Activated T-cell treated with anti-CD3 and anti-CD28 coated beads, Interleukin-2, amount 50 U/mL, for 72 hours (primary cell): ENCODE measurements at regions not wholly inside any gene's neighbourhood (a gene's known extent, or its start where the extent isn't known, plus 50 kb on each side); places are given as distances from the start of the nearest gene placed in this dataset.
"Not testable (repeated sequence)": the region's sequence is repeated elsewhere in the genome, so short reads cannot be mapped to it uniquely, and the experiment has no call there.

Experiments used
- ATAC-seq, 2 donors: fragments of 150-1000 bp; cut with Tn5 transposase; replicated peaks in 1 of 2; 2 replicates each; pipeline ENCODE4 v1.10.0; 2021; ENCODE audit warnings: moderate library complexity in 2 of 2, mild to moderate bottlenecking in 1 of 2
- DNase-seq, 2 donors: peaks; one replicate each; pipeline ENCODE4 v3.0.0; 2021 to 2022; ENCODE audit warnings: mixed read lengths in 1 of 2
- H3K27ac Mint-ChIP-seq: one replicate; pipeline ENCODE4 v1.8.0; 2022; ENCODE audit warnings: mild to moderate bottlenecking, moderate library complexity, mixed read lengths
- H3K27me3 Mint-ChIP-seq: one replicate; pipeline ENCODE4 v1.8.0; 2022; ENCODE audit warnings: low read depth, mixed read lengths
- H3K36me3 Mint-ChIP-seq, 2 donors: one replicate each; pipeline ENCODE4 v1.8.0; 2022; ENCODE audit warnings: mixed read lengths in 2 of 2, mild to moderate bottlenecking in 1 of 2; ENCODE audit not compliant: insufficient read depth in 2 of 2
- H3K4me1 Mint-ChIP-seq: one replicate; pipeline ENCODE4 v1.8.0; 2022; ENCODE audit warnings: low read depth, mixed read lengths
- H3K4me3 Mint-ChIP-seq, 2 donors: one replicate each; pipeline ENCODE4 v1.8.0; 2022; ENCODE audit warnings: mild to moderate bottlenecking in 2 of 2, mixed read lengths in 2 of 2, moderate library complexity in 2 of 2
- H3K9me3 Mint-ChIP-seq, 2 donors: one replicate each; pipeline ENCODE4 v1.8.0; 2022; ENCODE audit warnings: mixed read lengths in 2 of 2

DNA sequence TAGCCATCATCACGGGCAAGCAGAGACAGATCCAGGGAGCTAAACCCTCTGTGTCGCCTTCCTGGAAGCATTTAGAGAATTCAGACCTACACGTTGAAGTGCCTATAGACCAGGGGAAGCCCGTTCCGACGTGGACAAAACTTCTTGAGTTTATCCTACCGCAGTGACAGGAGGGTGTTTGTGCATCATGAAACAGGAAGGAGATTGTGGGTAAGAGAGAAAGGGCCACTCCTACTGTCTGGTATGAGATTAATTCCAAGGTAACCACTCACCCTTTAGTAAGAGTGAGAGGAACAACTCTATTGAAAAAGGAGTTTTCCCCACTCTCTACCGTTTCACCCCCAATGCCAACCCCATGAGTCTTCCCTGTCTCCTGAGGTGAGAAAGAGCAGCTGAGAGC, 133.7 kb downstream of the TFAP2C start:
- Mint-ChIP-seq H3K27me3 (no peaks in the 10 kb centered on the region), H3K9me3 (no peaks in the 10 kb centered on the region), H3K36me3 (no peaks in the 10 kb centered on the region), H3K4me1 (no peaks in the 10 kb centered on the region), H3K27ac (no peak overlapping the region), H3K4me3 (no peak overlapping the region)
- no peak for ATAC-seq
- no peak for DNase-seq

DNA sequence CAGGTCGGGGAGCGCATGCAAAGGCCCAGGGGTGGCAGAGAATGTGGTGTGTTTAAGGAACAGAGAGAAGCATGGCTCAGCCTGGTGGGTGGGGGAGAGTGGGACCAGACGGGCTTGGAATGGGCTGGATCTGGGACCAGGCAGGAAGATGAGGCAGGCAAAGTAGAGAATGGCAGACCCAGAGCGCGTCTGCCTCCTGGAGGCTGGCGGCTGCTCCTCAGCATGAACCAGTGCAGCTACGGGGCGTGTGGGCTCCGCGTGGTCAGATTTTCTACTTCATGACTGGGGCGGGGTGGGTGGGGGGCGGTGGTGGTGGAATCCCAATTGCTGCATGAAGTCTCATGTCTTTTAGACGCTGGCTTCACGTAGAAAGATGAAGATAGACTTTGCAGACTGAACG, 135.6 kb downstream of the TFAP2C start:
- Mint-ChIP-seq H3K36me3 (no peaks in the 10 kb centered on the region), H3K27ac (no peak overlapping the region), H3K4me1 (no peaks in the 10 kb centered on the region), H3K27me3 (no peaks in the 10 kb centered on the region), H3K9me3 (no peaks in the 10 kb centered on the region), H3K4me3 (no peak overlapping the region)
- no peak for ATAC-seq
- DNase-seq = no peak

DNA sequence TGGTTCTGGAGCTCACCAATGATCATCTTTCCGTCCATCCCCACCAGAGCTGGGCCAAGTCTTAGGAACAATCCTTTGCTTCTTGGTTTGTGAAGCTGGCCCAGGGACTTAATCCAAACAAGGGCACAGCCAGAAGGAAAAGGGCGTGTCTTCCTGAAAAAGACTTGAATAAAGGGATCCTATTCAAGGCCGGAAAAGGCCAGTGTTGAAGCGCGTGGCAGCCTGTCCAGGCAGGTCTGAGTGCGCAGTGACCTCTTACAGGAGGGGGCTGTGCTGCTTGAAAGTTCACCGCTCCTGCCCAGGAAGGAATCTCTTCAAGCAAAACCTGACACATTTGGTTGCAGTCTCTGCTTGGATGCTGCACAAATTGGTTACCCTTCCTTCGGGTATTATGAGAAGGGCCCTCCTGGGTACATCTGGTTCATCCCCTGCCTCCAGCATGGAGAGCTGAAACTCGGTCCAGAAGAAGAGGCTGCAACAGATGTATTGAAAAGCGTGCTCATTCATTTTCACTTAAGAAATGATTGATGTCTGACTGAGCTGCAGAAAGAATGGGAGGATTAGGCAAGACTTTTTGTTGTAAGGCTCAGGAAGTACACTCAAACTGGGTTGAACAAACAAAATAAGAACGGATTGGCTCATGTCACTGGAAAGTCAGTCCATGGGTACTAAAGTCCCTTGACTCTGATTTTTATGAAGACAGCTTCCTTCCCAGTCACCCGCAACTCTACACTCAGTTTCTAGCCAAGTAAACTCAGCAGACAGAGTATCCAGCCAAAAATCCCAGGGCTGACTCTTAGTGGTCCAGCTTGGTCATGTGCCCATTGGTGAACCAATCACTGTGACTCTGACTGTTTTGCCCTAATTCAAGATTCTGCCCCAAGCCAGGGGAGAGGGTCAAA, 136.3 kb downstream of the TFAP2C start:
- no peak for ATAC-seq

DNA sequence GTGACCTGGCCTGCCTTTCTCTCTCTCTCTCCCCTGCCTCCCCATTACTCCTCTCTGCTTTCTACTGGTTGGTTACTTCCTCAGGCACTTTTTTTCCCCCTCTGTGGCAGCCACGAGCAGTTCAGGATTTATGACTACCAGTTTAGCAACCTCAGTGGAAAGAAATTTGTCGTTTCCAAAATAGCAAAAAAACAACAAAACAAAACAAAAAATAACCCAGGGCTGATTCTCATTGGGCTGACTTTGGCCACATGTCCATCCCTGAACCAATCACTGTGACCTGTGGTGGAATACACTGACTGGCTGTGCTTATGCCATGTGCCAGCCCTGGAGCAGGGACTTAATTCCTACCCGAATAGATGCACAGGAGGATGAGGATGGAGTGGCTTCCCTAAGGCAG, 137.4 kb downstream of the TFAP2C start:
- no peak overlapping the region for H3K27ac Mint-ChIP-seq
- no peak overlapping the region for H3K4me3 Mint-ChIP-seq
- H3K36me3 Mint-ChIP-seq = no peaks in the 10 kb centered on the region
- no peaks in the 10 kb centered on the region for H3K4me1 Mint-ChIP-seq
- no peaks in the 10 kb centered on the region for H3K9me3 Mint-ChIP-seq
- no peak for ATAC-seq
- no peaks in the 10 kb centered on the region for H3K27me3 Mint-ChIP-seq
- no peak for DNase-seq

More for the DNA sequence above, 136.3 kb downstream of the TFAP2C start:
- Mint-ChIP-seq H3K4me3 (no peak overlapping the region), H3K27ac (no peak overlapping the region), H3K27me3 (no peaks in the 10 kb centered on the region), H3K36me3 (no peaks in the 10 kb centered on the region), H3K4me1 (no peaks in the 10 kb centered on the region), H3K9me3 (no peaks in the 10 kb centered on the region)
- no peak for DNase-seq

DNA sequence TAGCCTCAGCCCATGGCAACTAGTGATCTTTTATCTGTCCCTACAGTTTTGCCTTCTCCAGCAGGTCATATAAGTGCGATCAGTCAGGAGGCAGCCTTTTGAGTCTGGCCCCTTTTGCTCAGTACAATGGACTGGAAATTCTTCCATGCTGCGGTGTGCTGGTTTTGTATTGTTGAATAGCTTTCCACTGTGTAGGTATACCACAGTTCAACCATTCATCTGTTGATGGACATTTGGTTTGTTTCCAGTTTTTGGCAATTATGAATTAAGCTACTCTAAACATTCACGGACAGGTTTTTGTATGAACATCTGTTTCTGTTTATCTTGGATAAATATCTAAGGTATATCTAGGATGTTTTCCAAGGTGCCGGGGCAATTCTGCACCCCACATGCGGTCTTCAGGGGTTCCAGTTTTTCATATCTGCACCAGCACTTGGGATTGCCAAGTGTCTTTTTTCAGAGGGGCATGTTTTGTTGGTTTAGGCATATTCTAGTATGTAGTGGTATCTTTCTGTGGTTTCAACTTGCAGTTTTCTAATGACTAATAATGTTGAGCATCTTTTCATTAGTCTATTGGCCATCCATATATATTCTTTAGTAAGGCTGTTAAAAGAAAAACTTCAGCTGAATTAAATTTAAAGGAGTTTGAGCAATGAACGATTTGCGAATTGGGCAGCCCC, 141.0 kb downstream of the TFAP2C start:
- H3K4me1 Mint-ChIP-seq = no peaks in the 10 kb centered on the region
- no peaks in the 10 kb centered on the region for H3K27me3 Mint-ChIP-seq
- DNase-seq (no peak), ATAC-seq (no peak)
- H3K36me3 Mint-ChIP-seq = no peaks in the 10 kb centered on the region
- H3K4me3 Mint-ChIP-seq = no peak overlapping the region
- no peaks in the 10 kb centered on the region for H3K9me3 Mint-ChIP-seq
- H3K27ac Mint-ChIP-seq = no peak overlapping the region

DNA sequence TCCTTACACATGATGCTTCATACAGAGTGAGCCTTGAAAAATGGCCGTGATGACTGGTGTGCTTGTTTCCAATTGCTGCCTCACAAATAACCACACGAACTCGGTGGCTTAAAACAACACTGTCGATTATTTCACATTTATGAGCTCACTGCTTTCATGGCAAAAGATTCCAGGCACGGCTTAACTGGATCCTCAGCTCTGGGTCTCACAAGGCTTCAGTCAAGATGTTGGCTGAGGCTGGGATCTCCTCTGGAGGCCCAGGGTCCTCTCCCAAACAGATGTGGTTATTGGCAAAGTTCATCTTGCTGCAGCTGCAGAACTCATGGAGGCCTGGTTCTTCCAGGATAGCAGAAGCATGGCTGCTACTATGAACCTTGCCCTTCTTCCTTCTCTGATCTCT, 144.6 kb downstream of the TFAP2C start:
- peaks cover 4% of the 10 kb centered on the region for H3K4me1 Mint-ChIP-seq
- no peak for ATAC-seq
- no peak overlapping the region for H3K4me3 Mint-ChIP-seq
- no peak overlapping the region for H3K27ac Mint-ChIP-seq
- H3K9me3 Mint-ChIP-seq = no peaks in the 10 kb centered on the region
- DNase-seq = no peak
- H3K27me3 Mint-ChIP-seq = no peaks in the 10 kb centered on the region
- H3K36me3 Mint-ChIP-seq = no peaks in the 10 kb centered on the region

DNA sequence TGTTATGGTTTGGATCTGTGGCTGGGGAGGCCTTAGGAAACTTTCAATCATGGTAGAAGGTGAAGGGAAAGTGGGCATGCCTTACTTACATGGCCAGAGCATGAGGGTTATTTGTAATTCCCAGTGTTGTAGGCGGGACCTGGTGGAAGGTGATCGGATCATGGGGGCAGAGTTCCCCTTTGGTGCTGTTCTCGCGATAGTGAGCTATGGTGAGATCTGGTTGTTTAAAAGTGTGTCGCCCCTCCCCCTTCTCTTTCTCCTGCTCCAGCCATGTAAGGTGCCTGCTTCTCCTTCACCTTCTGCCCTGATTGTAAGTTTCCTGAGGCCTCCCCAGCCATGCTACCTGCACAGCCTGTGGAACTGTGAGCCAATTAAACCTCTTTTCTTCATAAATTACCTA, 145.8 kb downstream of the TFAP2C start:
- Mint-ChIP-seq H3K27ac (no peak overlapping the region), H3K4me3 (no peak overlapping the region), H3K36me3 (no peaks in the 10 kb centered on the region), H3K4me1 (peaks cover 8% of the 10 kb centered on the region), H3K27me3 (no peaks in the 10 kb centered on the region), H3K9me3 (no peaks in the 10 kb centered on the region)
- DNase-seq = no peak
- no peak for ATAC-seq

DNA sequence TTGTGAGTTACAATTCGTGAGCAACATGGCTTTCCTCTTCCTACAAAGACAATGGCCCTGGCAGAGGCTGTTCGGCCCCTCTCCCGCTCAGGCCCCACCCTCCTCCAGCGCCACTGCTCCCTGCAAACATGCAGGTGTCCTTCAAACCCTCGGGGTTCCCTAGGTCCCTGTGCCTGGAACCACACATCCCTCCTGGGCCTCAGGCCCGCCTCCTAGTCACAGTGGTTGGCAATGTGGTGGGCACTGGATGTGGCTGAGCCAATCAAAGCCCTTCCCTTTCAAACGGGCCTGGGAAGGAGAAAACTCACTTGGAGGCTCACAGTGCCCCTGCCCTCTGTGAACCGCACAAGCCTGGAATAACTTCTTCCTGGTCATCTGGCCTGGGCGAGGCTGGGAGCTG, 147.2 kb downstream of the TFAP2C start:
- no peak for ATAC-seq

DNA sequence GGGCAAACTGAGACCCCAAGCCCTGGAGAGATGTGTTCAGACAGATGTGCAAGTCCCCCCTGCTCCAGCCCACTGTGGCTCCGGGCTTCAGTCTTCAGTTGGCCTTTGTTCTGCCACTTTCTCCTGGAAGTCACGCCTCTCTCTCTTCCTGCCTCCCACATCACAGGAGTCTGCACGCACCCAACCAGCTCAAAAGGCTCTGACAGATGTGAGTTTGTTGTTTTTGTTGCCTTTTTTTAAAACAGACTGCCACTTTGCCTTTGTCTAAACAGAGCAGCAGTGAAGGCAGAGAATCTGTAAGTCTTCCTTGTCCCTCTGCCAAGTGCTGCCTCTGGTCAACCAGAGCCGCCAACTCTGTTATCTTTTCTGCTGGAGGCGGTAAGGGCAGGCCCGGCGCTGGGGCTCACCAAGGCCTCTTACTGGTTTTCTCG, 149.7 kb downstream of the TFAP2C start:
- no peak for ATAC-seq
- Mint-ChIP-seq H3K9me3 (no peaks in the 10 kb centered on the region), H3K36me3 (no peaks in the 10 kb centered on the region), H3K4me1 (peaks cover 8% of the 10 kb centered on the region), H3K4me3 (peak overlapping the region in 1 of 2 donors; percentile 37), H3K27ac (no peak overlapping the region), H3K27me3 (no peaks in the 10 kb centered on the region)
- DNase-seq = no peak

More for the DNA sequence above, 147.2 kb downstream of the TFAP2C start:
- H3K9me3 Mint-ChIP-seq = no peaks in the 10 kb centered on the region
- no peaks in the 10 kb centered on the region for H3K36me3 Mint-ChIP-seq
- no peak for DNase-seq
- no peaks in the 10 kb centered on the region for H3K27me3 Mint-ChIP-seq
- no peak overlapping the region for H3K27ac Mint-ChIP-seq
- no peak overlapping the region for H3K4me3 Mint-ChIP-seq
- H3K4me1 Mint-ChIP-seq = peaks cover 8% of the 10 kb centered on the region

DNA sequence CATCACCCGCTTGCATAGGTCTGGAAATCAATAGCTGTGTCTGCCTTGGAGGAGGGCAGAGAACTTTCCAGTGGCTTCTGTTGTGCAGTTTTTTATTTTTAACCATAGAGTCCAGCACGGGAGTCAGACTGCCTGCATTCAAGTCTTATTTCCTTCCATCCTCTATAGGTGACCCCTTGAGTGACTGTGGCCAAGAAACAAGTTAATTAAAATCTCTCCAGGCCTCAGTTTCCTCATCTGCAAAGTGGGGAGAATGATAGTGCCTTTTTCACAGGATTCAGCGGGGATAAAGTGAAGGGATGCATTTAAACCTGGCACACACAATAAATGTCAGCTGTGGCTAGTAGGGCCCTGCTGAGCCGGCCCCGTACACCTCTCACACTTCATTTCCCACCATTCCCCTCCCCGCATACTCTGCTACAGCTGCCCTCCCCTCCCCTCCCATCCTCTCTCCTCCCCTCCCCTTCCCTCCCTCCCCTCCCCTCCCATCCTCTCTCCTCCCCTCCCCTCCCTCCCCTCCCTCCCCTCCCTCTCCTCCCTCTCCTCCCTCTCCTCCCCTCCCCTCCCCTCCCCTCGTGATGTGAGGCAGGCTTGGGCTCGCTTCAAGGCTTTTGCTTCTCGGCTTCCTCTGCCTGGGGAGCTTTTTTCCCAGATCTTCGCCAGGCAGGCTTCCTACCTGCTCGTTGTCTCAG, 150.5 kb downstream of the TFAP2C start:
- Mint-ChIP-seq H3K4me3 (no peak overlapping the region), H3K36me3 (no peaks in the 10 kb centered on the region), H3K9me3 (no peaks in the 10 kb centered on the region), H3K4me1 (peaks cover 8% of the 10 kb centered on the region), H3K27ac (no peak overlapping the region), H3K27me3 (no peaks in the 10 kb centered on the region)
- DNase-seq = no peak
- no peak for ATAC-seq

DNA sequence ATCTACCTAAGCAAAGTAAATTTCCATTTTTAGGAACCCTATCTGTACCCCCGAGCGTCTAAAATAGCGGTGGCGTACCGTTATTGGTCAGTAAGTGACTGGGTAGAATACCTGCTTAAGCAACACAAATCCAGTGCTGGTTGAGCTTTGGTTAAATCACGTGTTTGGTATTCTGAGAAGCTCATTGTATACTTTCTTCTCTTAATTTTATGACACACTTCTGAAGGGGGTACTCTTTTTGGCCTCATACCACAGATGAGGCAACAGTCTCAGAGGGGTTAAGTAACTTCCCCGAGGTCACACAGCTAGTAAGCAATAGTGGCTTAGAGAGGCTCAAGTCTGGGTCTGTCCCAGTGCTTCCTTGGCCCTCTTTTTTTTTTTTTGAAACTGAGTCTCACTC, 151.2 kb downstream of the TFAP2C start:
- no peak for DNase-seq
- H3K4me1 Mint-ChIP-seq = peaks cover 8% of the 10 kb centered on the region
- no peaks in the 10 kb centered on the region for H3K27me3 Mint-ChIP-seq
- no peaks in the 10 kb centered on the region for H3K9me3 Mint-ChIP-seq
- no peak for ATAC-seq
- H3K27ac Mint-ChIP-seq = no peak overlapping the region
- no peaks in the 10 kb centered on the region for H3K36me3 Mint-ChIP-seq
- no peak overlapping the region for H3K4me3 Mint-ChIP-seq

DNA sequence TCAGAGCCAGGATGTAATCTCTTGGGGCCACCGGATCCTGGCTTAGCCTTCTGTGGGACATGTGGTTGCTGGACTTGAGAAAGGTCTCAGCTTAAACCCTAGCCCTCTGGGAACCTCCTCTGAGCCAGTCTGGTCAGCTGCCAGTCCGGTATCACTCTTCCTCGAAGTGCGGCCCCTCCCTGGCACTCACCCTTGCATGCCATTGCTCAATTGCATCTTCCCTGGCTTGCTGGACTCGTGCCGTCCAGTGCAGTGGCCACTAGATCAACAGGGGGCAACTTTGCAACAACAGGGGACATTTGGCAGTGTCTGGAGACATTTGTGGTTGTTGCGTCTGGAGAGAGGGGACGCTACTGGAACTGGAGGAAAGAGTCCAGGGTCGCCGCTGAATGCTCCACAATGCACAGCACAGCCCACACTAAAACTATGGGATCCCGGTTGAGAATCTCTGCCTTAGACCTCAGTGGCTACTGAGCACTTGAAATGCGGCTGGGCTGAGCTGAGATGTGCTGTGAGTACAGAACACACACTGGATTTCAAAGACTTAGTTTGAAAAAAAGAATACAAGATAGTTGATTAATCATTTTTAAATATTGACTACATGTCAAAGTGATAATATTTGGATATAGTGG, 152.1 kb downstream of the TFAP2C start:
- Mint-ChIP-seq H3K27me3 (no peaks in the 10 kb centered on the region), H3K4me3 (no peak overlapping the region), H3K4me1 (peaks cover 8% of the 10 kb centered on the region), H3K36me3 (no peaks in the 10 kb centered on the region), H3K27ac (no peak overlapping the region), H3K9me3 (no peaks in the 10 kb centered on the region)
- no peak for DNase-seq
- no peak for ATAC-seq

DNA sequence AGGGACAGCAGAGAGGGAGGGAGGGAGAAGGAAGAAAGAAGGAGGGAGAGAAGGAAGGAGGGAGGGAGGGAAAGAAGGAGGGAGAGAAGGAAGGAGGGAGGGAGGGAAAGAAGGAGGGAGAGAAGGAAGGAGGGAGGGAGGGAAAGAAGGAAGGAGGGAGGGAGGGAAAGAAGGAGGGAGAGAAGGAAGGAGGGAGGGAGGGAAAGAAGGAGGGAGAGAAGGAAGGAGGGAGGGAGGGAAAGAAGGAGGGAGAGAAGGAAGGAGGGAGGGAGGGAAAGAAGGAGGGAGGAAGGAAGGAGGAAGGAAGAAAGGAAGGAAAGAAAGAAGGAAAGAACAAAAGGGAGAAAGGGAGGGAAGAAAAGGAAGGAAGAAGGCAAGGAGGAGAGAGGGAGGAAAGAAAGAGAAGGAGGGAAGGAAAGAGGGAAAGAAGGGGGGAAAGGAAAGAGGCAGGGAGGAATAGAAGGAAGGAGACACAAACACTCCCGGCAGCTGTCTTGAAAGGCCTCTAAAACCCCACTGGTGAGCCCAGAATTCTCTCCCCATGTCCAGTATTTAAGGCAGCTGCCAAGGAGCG, 153.0 kb downstream of the TFAP2C start:
- H3K4me3 Mint-ChIP-seq, H3K9me3 Mint-ChIP-seq, ATAC-seq: not testable (repeated sequence)

More for the DNA sequence above, 153.0 kb downstream of the TFAP2C start:
- not testable (repeated sequence) for H3K36me3 Mint-ChIP-seq, H3K4me1 Mint-ChIP-seq, H3K27ac Mint-ChIP-seq, DNase-seq, H3K27me3 Mint-ChIP-seq
